ENCODE measurements at regions not wholly inside any gene's neighbourhood (a gene's known extent, or its start where the extent isn't known, plus 50 kb on each side); places are given as distances from the start of the nearest gene placed in this dataset.

GRCh38 chr11:116335891-116336290 is 436.9 kb downstream of the BUD13 start:
- H3K9ac ChIP-seq (ENCODE audit: low read length) = no peak overlapping the region
- H3K4me3 ChIP-seq (ENCODE audit: low read length) = no peak overlapping the region
- H3K27me3 ChIP-seq (ENCODE audit: control insufficient read depth, insufficient read depth, low read length) = no peaks in the 10 kb centered on the region
- H3K9me3 ChIP-seq (ENCODE audit: control insufficient read depth, low read depth, low read length) = no peaks in the 10 kb centered on the region
- H3K27ac ChIP-seq (ENCODE audit: low read length) = no peak overlapping the region
- H3K4me1 ChIP-seq (ENCODE audit: control insufficient read depth, low read depth, low read length) = peaks cover 3% of the 10 kb centered on the region
- H3K36me3 ChIP-seq (ENCODE audit: control insufficient read depth, low read depth, low read length) = no peaks in the 10 kb centered on the region

- H3K27me3 ChIP-seq (ENCODE audit: control insufficient read depth, insufficient read depth, low read length) = no peaks in the 10 kb centered on the region
- no peaks in the 10 kb centered on the region for H3K9me3 ChIP-seq (ENCODE audit: control insufficient read depth, low read depth, low read length)
- no peak overlapping the region for H3K27ac ChIP-seq (ENCODE audit: low read length)
- no peaks in the 10 kb centered on the region for H3K36me3 ChIP-seq (ENCODE audit: control insufficient read depth, low read depth, low read length)
- peaks cover 3% of the 10 kb centered on the region for H3K4me1 ChIP-seq (ENCODE audit: control insufficient read depth, low read depth, low read length)
- H3K9ac ChIP-seq (ENCODE audit: low read length) = no peak overlapping the region
- no peak overlapping the region for H3K4me3 ChIP-seq (ENCODE audit: low read length)
Observed at GRCh38 chr11:116335078-116335477, 437.7 kb downstream of the BUD13 start.

GRCh38 chr11:116334596-116334995 is 438.2 kb downstream of the BUD13 start:
- Histone ChIP-seq H3K4me3 (ENCODE audit: low read length) (no peak overlapping the region), H3K4me1 (ENCODE audit: control insufficient read depth, low read depth, low read length) (peaks cover 3% of the 10 kb centered on the region), H3K9me3 (ENCODE audit: control insufficient read depth, low read depth, low read length) (no peaks in the 10 kb centered on the region), H3K27ac (ENCODE audit: low read length) (no peak overlapping the region), H3K27me3 (ENCODE audit: control insufficient read depth, insufficient read depth, low read length) (no peaks in the 10 kb centered on the region), H3K36me3 (ENCODE audit: control insufficient read depth, low read depth, low read length) (no peaks in the 10 kb centered on the region), H3K9ac (ENCODE audit: low read length) (no peak overlapping the region)

- Histone ChIP-seq H3K27me3 (ENCODE audit: control insufficient read depth, insufficient read depth, low read length) (no peaks in the 10 kb centered on the region), H3K4me3 (ENCODE audit: low read length) (no peak overlapping the region), H3K4me1 (ENCODE audit: control insufficient read depth, low read depth, low read length) (peaks cover 3% of the 10 kb centered on the region), H3K9ac (ENCODE audit: low read length) (no peak overlapping the region), H3K36me3 (ENCODE audit: control insufficient read depth, low read depth, low read length) (no peaks in the 10 kb centered on the region), H3K27ac (ENCODE audit: low read length) (no peak overlapping the region), H3K9me3 (ENCODE audit: control insufficient read depth, low read depth, low read length) (no peaks in the 10 kb centered on the region)
Observed at GRCh38 chr11:116333001-116333535, 439.7 kb downstream of the BUD13 start.

- H3K4me3 ChIP-seq (ENCODE audit: low read length) = no peak overlapping the region
- H3K27me3 ChIP-seq (ENCODE audit: control insufficient read depth, insufficient read depth, low read length) = no peaks in the 10 kb centered on the region
Observed at GRCh38 chr11:116332391-116332790, 440.4 kb downstream of the BUD13 start.

GRCh38 chr11:116331381-116331780 is 441.4 kb downstream of the BUD13 start:
- Histone ChIP-seq H3K4me1 (ENCODE audit: control insufficient read depth, low read depth, low read length) (peaks cover 3% of the 10 kb centered on the region), H3K9me3 (ENCODE audit: control insufficient read depth, low read depth, low read length) (no peaks in the 10 kb centered on the region), H3K36me3 (ENCODE audit: control insufficient read depth, low read depth, low read length) (no peaks in the 10 kb centered on the region), H3K27ac (ENCODE audit: low read length) (no peak overlapping the region), H3K9ac (ENCODE audit: low read length) (no peak overlapping the region), H3K27me3 (ENCODE audit: control insufficient read depth, insufficient read depth, low read length) (no peaks in the 10 kb centered on the region), H3K4me3 (ENCODE audit: low read length) (no peak overlapping the region)

More at GRCh38 chr11:116332391-116332790, 440.4 kb downstream of the BUD13 start:
- Histone ChIP-seq H3K36me3 (ENCODE audit: control insufficient read depth, low read depth, low read length) (no peaks in the 10 kb centered on the region), H3K27ac (ENCODE audit: low read length) (no peak overlapping the region), H3K9me3 (ENCODE audit: control insufficient read depth, low read depth, low read length) (no peaks in the 10 kb centered on the region), H3K4me1 (ENCODE audit: control insufficient read depth, low read depth, low read length) (peaks cover 3% of the 10 kb centered on the region), H3K9ac (ENCODE audit: low read length) (no peak overlapping the region)

- Histone ChIP-seq H3K9ac (ENCODE audit: low read length) (no peak overlapping the region), H3K36me3 (ENCODE audit: control insufficient read depth, low read depth, low read length) (no peaks in the 10 kb centered on the region), H3K27me3 (ENCODE audit: control insufficient read depth, insufficient read depth, low read length) (no peaks in the 10 kb centered on the region), H3K9me3 (ENCODE audit: control insufficient read depth, low read depth, low read length) (no peaks in the 10 kb centered on the region), H3K27ac (ENCODE audit: low read length) (no peak overlapping the region), H3K4me3 (ENCODE audit: low read length) (no peak overlapping the region), H3K4me1 (ENCODE audit: control insufficient read depth, low read depth, low read length) (peaks cover 3% of the 10 kb centered on the region)
Observed at GRCh38 chr11:116330439-116331185, 442.2 kb downstream of the BUD13 start.

GRCh38 chr11:116329354-116330090 is 443.3 kb downstream of the BUD13 start:
- Histone ChIP-seq H3K4me1 (ENCODE audit: control insufficient read depth, low read depth, low read length) (peaks cover 2% of the 10 kb centered on the region), H3K4me3 (ENCODE audit: low read length) (no peak overlapping the region), H3K27ac (ENCODE audit: low read length) (no peak overlapping the region), H3K27me3 (ENCODE audit: control insufficient read depth, insufficient read depth, low read length) (no peaks in the 10 kb centered on the region), H3K9ac (ENCODE audit: low read length) (no peak overlapping the region), H3K36me3 (ENCODE audit: control insufficient read depth, low read depth, low read length) (no peaks in the 10 kb centered on the region), H3K9me3 (ENCODE audit: control insufficient read depth, low read depth, low read length) (no peaks in the 10 kb centered on the region)

GRCh38 chr11:116328851-116329250 is 443.9 kb downstream of the BUD13 start:
- no peak overlapping the region for H3K9ac ChIP-seq (ENCODE audit: low read length)
- no peaks in the 10 kb centered on the region for H3K36me3 ChIP-seq (ENCODE audit: control insufficient read depth, low read depth, low read length)
- no peaks in the 10 kb centered on the region for H3K4me1 ChIP-seq (ENCODE audit: control insufficient read depth, low read depth, low read length)
- H3K27ac ChIP-seq (ENCODE audit: low read length) = no peak overlapping the region
- H3K27me3 ChIP-seq (ENCODE audit: control insufficient read depth, insufficient read depth, low read length) = no peaks in the 10 kb centered on the region
- H3K4me3 ChIP-seq (ENCODE audit: low read length) = no peak overlapping the region
- no peaks in the 10 kb centered on the region for H3K9me3 ChIP-seq (ENCODE audit: control insufficient read depth, low read depth, low read length)

- H3K4me3 ChIP-seq (ENCODE audit: low read length) = no peak overlapping the region
- no peaks in the 10 kb centered on the region for H3K36me3 ChIP-seq (ENCODE audit: control insufficient read depth, low read depth, low read length)
- H3K27ac ChIP-seq (ENCODE audit: low read length) = no peak overlapping the region
- H3K4me1 ChIP-seq (ENCODE audit: control insufficient read depth, low read depth, low read length) = no peaks in the 10 kb centered on the region
- no peaks in the 10 kb centered on the region for H3K27me3 ChIP-seq (ENCODE audit: control insufficient read depth, insufficient read depth, low read length)
- H3K9ac ChIP-seq (ENCODE audit: low read length) = no peak overlapping the region
- H3K9me3 ChIP-seq (ENCODE audit: control insufficient read depth, low read depth, low read length) = no peaks in the 10 kb centered on the region
Observed at GRCh38 chr11:116328391-116328790, 444.4 kb downstream of the BUD13 start.

GRCh38 chr11:116326146-116326545 is 446.6 kb downstream of the BUD13 start:
- Histone ChIP-seq H3K4me3 (ENCODE audit: low read length) (no peak overlapping the region), H3K4me1 (ENCODE audit: control insufficient read depth, low read depth, low read length) (no peaks in the 10 kb centered on the region), H3K9ac (ENCODE audit: low read length) (no peak overlapping the region), H3K9me3 (ENCODE audit: control insufficient read depth, low read depth, low read length) (peaks cover 1% of the 10 kb centered on the region), H3K36me3 (ENCODE audit: control insufficient read depth, low read depth, low read length) (no peaks in the 10 kb centered on the region), H3K27ac (ENCODE audit: low read length) (no peak overlapping the region), H3K27me3 (ENCODE audit: control insufficient read depth, insufficient read depth, low read length) (no peaks in the 10 kb centered on the region)

Data from iPS-18a (cell line).